ENCODE measurements at regions not wholly inside any gene's neighbourhood (a gene's known extent, or its start where the extent isn't known, plus 50 kb on each side); places are given as distances from the start of the nearest gene placed in this dataset.
"Not testable (repeated sequence)": the region's sequence is repeated elsewhere in the genome, so short reads cannot be mapped to it uniquely, and the experiment has no call there.

DNA sequence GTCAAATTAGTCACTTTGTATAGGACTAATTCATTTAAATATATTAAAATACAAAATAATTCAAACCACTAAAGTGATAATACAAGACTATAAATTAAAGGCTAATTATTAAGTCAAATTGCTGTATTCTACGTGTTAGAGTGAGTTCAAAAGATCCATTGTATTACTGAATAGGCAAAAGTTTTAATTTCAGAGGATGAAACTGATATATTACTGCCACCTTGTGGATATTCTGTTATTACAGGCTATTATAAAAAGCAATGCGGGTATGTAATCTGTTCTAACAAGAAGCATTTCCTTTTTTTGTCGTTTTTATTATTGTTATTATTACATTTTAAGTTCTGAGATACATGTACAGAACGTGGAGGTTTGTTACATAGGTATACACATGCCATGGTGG, 66.7 kb upstream of the XKR3 start:
- TF ChIP-seq, protein P1, sequence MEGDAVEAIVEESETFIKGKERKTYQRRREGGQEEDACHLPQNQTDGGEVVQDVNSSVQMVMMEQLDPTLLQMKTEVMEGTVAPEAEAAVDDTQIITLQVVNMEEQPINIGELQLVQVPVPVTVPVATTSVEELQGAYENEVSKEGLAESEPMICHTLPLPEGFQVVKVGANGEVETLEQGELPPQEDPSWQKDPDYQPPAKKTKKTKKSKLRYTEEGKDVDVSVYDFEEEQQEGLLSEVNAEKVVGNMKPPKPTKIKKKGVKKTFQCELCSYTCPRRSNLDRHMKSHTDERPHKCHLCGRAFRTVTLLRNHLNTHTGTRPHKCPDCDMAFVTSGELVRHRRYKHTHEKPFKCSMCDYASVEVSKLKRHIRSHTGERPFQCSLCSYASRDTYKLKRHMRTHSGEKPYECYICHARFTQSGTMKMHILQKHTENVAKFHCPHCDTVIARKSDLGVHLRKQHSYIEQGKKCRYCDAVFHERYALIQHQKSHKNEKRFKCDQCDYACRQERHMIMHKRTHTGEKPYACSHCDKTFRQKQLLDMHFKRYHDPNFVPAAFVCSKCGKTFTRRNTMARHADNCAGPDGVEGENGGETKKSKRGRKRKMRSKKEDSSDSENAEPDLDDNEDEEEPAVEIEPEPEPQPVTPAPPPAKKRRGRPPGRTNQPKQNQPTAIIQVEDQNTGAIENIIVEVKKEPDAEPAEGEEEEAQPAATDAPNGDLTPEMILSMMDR (IDR thresholded peaks at IDR 0.05), result peak in 4 of 6 experiments; percentile 18 to 45 (median 38)
- not testable (repeated sequence) for TF ChIP-seq POLR2A (IDR thresholded peaks at IDR 0.05)
